ENCODE measurements at regions not wholly inside any gene's neighbourhood (a gene's known extent, or its start where the extent isn't known, plus 50 kb on each side); places are given as distances from the start of the nearest gene placed in this dataset.

DNA sequence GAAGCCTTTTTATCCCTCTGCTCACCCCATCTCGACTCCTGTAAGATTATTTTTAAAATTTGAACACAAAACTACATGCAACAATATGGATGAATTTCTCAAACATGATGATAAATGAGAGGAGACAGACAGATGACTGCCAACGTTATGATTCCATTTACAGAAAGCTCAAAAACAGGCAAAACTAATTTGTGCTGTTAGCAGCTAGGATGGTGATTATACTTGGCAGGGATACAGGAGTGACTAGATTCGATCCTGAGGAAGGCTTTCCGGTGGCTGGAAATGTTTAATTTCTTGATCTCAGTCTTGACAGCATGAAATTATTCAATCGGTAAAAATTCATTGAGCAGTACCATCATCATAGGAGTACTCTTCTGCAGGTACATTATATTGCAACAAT, 163.4 kb upstream of the SH3BP4 start:
- DNase-seq (ENCODE audit: low spot score) = no peak
- no peak overlapping the region for H3K4me3 Mint-ChIP-seq (ENCODE audit: unreplicated experiment)
- peaks cover 6% of the 10 kb centered on the region for H3K9me3 Mint-ChIP-seq (ENCODE audit: unreplicated experiment)
- TF ChIP-seq, protein P1, sequence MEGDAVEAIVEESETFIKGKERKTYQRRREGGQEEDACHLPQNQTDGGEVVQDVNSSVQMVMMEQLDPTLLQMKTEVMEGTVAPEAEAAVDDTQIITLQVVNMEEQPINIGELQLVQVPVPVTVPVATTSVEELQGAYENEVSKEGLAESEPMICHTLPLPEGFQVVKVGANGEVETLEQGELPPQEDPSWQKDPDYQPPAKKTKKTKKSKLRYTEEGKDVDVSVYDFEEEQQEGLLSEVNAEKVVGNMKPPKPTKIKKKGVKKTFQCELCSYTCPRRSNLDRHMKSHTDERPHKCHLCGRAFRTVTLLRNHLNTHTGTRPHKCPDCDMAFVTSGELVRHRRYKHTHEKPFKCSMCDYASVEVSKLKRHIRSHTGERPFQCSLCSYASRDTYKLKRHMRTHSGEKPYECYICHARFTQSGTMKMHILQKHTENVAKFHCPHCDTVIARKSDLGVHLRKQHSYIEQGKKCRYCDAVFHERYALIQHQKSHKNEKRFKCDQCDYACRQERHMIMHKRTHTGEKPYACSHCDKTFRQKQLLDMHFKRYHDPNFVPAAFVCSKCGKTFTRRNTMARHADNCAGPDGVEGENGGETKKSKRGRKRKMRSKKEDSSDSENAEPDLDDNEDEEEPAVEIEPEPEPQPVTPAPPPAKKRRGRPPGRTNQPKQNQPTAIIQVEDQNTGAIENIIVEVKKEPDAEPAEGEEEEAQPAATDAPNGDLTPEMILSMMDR (IDR thresholded peaks at IDR 0.05; ENCODE audit: unreplicated experiment) = no peak
- H3K4me1 Mint-ChIP-seq (ENCODE audit: unreplicated experiment) = peaks cover 38% of the 10 kb centered on the region
- H3K36me3 Mint-ChIP-seq (ENCODE audit: low read depth, unreplicated experiment) = peaks cover 12% of the 10 kb centered on the region
- H3K27me3 Mint-ChIP-seq (ENCODE audit: unreplicated experiment) = peaks cover 5% of the 10 kb centered on the region
- H3K27ac Mint-ChIP-seq (ENCODE audit: unreplicated experiment) = no peak overlapping the region

DNA sequence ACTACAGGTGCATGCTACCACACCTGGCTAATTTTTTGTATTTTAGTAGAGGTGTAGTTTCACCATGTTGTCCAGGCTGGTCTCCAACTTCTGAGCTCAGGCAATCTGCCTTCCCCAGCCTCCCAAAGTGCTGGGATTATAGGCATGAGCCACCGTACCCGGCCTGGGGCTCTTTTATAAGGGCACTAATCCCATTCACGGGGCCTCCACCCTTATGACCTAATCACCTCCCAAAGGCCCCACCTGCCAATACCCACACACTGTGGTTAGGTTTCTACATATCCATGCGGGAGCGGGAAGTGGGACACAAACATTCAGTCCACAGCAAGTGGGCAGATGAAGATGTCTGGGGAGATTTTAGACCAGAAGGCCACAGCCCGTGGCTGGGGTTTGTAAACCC, 164.7 kb upstream of the SH3BP4 start:
- peaks cover 5% of the 10 kb centered on the region for H3K27me3 Mint-ChIP-seq (ENCODE audit: unreplicated experiment)
- no peak overlapping the region for H3K4me3 Mint-ChIP-seq (ENCODE audit: unreplicated experiment)
- peaks cover 38% of the 10 kb centered on the region for H3K4me1 Mint-ChIP-seq (ENCODE audit: unreplicated experiment)
- H3K36me3 Mint-ChIP-seq (ENCODE audit: low read depth, unreplicated experiment) = peaks cover 12% of the 10 kb centered on the region
- TF ChIP-seq, protein P1 (IDR thresholded peaks at IDR 0.05; ENCODE audit: unreplicated experiment) = no peak
- no peak overlapping the region for H3K27ac Mint-ChIP-seq (ENCODE audit: unreplicated experiment)
- peaks cover 6% of the 10 kb centered on the region for H3K9me3 Mint-ChIP-seq (ENCODE audit: unreplicated experiment)
- no peak for DNase-seq (ENCODE audit: low spot score)

DNA sequence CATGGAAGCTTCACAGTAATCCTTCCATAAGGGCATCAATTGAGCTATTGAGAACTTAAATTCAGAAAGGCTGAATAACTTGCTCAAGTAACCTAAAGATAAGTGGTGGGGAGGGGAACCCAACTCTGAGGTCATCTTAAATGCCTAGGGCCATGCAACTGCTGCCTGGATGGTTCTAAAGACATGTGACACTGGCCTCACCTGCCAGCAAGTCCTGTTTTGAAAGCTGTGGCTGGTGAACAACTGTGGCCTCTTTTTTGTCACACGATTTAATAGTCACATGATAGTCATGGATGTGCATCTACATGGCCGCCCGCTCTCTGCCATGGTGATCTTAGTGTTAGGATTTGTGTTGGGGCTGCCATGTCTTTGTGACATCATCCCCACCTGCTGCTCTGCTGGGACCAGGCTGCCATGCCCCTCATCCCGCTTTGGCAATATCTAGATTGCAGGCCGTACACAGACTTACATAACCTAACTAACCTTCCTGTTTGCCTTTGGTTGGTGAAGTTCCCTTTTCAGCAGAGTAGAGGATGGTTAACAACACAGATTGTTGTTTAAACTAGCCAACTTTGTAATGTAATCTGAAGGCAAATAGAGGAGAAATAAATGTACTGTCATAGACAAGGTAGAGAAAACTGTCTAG, 177.9 kb upstream of the SH3BP4 start:
- Mint-ChIP-seq H3K27ac (ENCODE audit: unreplicated experiment) (no peak overlapping the region), H3K4me1 (ENCODE audit: unreplicated experiment) (peaks cover 12% of the 10 kb centered on the region), H3K4me3 (ENCODE audit: unreplicated experiment) (no peak overlapping the region), H3K36me3 (ENCODE audit: low read depth, unreplicated experiment) (peaks cover 6% of the 10 kb centered on the region), H3K9me3 (ENCODE audit: unreplicated experiment) (no peaks in the 10 kb centered on the region), H3K27me3 (ENCODE audit: unreplicated experiment) (peaks cover 2% of the 10 kb centered on the region)
- no peak for DNase-seq (ENCODE audit: low spot score)
- TF ChIP-seq, protein P1 (IDR thresholded peaks at IDR 0.05; ENCODE audit: unreplicated experiment) = no peak

DNA sequence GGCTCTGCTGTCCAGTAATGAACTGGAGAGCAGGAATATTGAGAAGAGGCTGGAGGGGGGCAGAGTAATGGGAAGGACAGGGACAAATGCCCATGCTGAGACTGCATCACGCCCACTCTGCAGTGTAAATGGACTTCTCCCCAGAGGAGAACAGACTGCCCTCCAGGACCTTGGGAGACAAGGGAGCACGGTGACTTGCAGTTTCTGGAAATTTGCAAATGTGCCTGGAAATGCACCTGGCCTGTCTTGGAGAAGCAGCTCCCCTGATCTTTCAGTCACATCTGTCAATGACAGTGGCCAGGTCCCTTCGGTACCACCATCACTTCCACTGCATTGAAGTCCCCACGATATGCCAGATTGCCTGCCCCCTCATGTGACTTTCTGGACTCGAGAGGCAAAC, 178.7 kb upstream of the SH3BP4 start:
- H3K4me1 Mint-ChIP-seq (ENCODE audit: unreplicated experiment) = peaks cover 12% of the 10 kb centered on the region
- TF ChIP-seq, protein P1 (IDR thresholded peaks at IDR 0.05; ENCODE audit: unreplicated experiment) = no peak
- DNase-seq (ENCODE audit: low spot score) = no peak
- H3K36me3 Mint-ChIP-seq (ENCODE audit: low read depth, unreplicated experiment) = peaks cover 6% of the 10 kb centered on the region
- H3K9me3 Mint-ChIP-seq (ENCODE audit: unreplicated experiment) = no peaks in the 10 kb centered on the region
- H3K27me3 Mint-ChIP-seq (ENCODE audit: unreplicated experiment) = peaks cover 2% of the 10 kb centered on the region
- no peak overlapping the region for H3K27ac Mint-ChIP-seq (ENCODE audit: unreplicated experiment)
- H3K4me3 Mint-ChIP-seq (ENCODE audit: unreplicated experiment) = no peak overlapping the region

DNA sequence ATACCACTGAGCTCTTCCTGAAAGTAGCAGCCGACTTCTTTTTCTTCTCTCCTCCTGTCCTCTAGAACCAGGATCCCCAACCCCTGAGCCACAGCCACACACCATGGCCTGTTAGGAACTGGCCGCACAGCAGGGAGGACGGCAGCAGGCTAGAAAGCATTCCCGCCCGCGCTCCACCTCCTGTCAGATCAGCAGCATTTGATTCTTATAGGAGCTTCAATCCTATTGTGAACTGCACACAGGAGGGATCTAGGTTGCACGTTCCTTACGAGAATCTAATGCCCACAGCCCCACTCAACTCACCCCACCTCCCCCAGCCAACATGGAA, 179.1 kb upstream of the SH3BP4 start:
- no peak for DNase-seq (ENCODE audit: low spot score)
- TF ChIP-seq, protein P1 (IDR thresholded peaks at IDR 0.05; ENCODE audit: unreplicated experiment) = no peak
- H3K4me1 Mint-ChIP-seq (ENCODE audit: unreplicated experiment) = peaks cover 12% of the 10 kb centered on the region

More for the DNA sequence above, 179.1 kb upstream of the SH3BP4 start:
- Mint-ChIP-seq H3K36me3 (ENCODE audit: low read depth, unreplicated experiment) (peaks cover 6% of the 10 kb centered on the region), H3K27ac (ENCODE audit: unreplicated experiment) (no peak overlapping the region), H3K27me3 (ENCODE audit: unreplicated experiment) (peaks cover 2% of the 10 kb centered on the region), H3K4me3 (ENCODE audit: unreplicated experiment) (no peak overlapping the region), H3K9me3 (ENCODE audit: unreplicated experiment) (no peaks in the 10 kb centered on the region)
